ENCODE measurements at regions not wholly inside any gene's neighbourhood (a gene's known extent, or its start where the extent isn't known, plus 50 kb on each side); places are given as distances from the start of the nearest gene placed in this dataset.

GRCh38 chr1:183730886-183731573, 73.9 kb upstream of the RGL1 start:
- no peak for TF ChIP-seq CTCF (conservative IDR thresholded peaks at IDR 0.05 in 1 of 2, IDR thresholded peaks at IDR 0.05 in 1 of 2; ENCODE audit: low read depth in 1 of 2, low read length in 2 of 2)
- TF ChIP-seq EZH2 (IDR thresholded peaks at IDR 0.05; ENCODE audit: low read length, missing control alignments), result no peak

Measured in fibroblast of lung (primary cell).